ENCODE measurements at regions not wholly inside any gene's neighbourhood (a gene's known extent, or its start where the extent isn't known, plus 50 kb on each side); places are given as distances from the start of the nearest gene placed in this dataset.

DNA sequence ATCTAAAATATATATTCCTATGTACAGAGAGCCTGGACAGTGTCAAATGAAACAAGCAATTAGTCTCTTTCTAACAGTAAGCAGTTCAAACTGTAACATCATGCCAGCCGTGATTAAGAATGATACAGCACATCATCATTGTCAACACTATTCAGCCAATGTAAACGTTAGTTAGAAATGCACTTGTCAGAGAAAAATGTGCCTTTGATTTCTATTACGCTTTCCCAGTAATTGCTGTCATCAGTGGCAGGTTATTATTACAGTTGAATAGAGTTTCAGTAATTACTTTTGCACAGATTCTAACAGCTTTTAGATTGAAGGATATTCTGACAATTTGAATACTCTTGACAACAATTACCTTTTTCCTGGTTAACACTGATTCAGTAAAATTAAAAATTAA, 1007.1 kb downstream of the SH3BGRL start:
- TF ChIP-seq, protein P1, sequence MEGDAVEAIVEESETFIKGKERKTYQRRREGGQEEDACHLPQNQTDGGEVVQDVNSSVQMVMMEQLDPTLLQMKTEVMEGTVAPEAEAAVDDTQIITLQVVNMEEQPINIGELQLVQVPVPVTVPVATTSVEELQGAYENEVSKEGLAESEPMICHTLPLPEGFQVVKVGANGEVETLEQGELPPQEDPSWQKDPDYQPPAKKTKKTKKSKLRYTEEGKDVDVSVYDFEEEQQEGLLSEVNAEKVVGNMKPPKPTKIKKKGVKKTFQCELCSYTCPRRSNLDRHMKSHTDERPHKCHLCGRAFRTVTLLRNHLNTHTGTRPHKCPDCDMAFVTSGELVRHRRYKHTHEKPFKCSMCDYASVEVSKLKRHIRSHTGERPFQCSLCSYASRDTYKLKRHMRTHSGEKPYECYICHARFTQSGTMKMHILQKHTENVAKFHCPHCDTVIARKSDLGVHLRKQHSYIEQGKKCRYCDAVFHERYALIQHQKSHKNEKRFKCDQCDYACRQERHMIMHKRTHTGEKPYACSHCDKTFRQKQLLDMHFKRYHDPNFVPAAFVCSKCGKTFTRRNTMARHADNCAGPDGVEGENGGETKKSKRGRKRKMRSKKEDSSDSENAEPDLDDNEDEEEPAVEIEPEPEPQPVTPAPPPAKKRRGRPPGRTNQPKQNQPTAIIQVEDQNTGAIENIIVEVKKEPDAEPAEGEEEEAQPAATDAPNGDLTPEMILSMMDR (conservative IDR thresholded peaks at IDR 0.05), result no peak
- no peak overlapping the region for H2BK120ac ChIP-seq (ENCODE audit: low read depth, low read length, poor library complexity, severe bottlenecking)
- no peak overlapping the region for H3T11ph ChIP-seq (ENCODE audit: low read length)
- H3K4me2 ChIP-seq (ENCODE audit: insufficient read depth, insufficient read length, low read length), result no peak overlapping the region
- no peaks in the 10 kb centered on the region for H4K20me1 ChIP-seq (ENCODE audit: control insufficient read depth, insufficient read depth, insufficient read length)
- H3K9me3 Mint-ChIP-seq, result peaks cover 55 to 58% of the 10 kb centered on the region in 2 experiments
- H3K27ac ChIP-seq (ENCODE audit: insufficient read length, low read depth, low read length), result no peak overlapping the region
- DNase-seq, result no peak
- no peaks in the 10 kb centered on the region for H3K27me3 ChIP-seq (ENCODE audit: insufficient read depth, low read length)
- H2AK5ac ChIP-seq (ENCODE audit: insufficient read length, low read length), result no peak overlapping the region
- H3K18ac ChIP-seq (ENCODE audit: insufficient read length, low read depth, low read length), result no peak overlapping the region
- no CpG with 5 or more reads among the region's 3 CpGs for WGBS (ENCODE audit: extremely low coverage, insufficient read length, low lambda C conversion rate)
- H3K4me3 Mint-ChIP-seq, result no peak overlapping the region
- H2AFZ ChIP-seq (ENCODE audit: low read length), result no peak overlapping the region
- no peak overlapping the region for H2BK12ac ChIP-seq (ENCODE audit: insufficient read length, low read depth, low read length)
- H3K79me2 ChIP-seq (ENCODE audit: insufficient read depth, low read length), result no peaks in the 10 kb centered on the region
- no peak overlapping the region for H3K23ac ChIP-seq (ENCODE audit: insufficient read length, low read depth, low read length)
- no peak overlapping the region for H3K14ac ChIP-seq (ENCODE audit: insufficient read depth, low read length)
- no peaks in the 10 kb centered on the region; the same call in 1 of the 2 replicates for H3K27me3 Mint-ChIP-seq (ENCODE audit: low read depth)
- H3K27ac Mint-ChIP-seq, result no peak overlapping the region
- H2BK5ac ChIP-seq (ENCODE audit: insufficient read length, low read length), result no peak overlapping the region
- H3K9me3 ChIP-seq (ENCODE audit: control insufficient read depth, low read depth, low read length), result peaks cover 11% of the 10 kb centered on the region
- no peaks in the 10 kb centered on the region for H3K4me1 Mint-ChIP-seq
- no peaks in the 10 kb centered on the region for H3K79me1 ChIP-seq (ENCODE audit: insufficient read depth, low read depth, low read length, poor library complexity, severe bottlenecking)
- no peak overlapping the region for H3K4ac ChIP-seq (ENCODE audit: low read depth, low read length)
- H2BK20ac ChIP-seq (ENCODE audit: low read depth, low read length, poor library complexity, severe bottlenecking), result no peak overlapping the region
- H3K23me2 ChIP-seq (ENCODE audit: insufficient read length, low read depth, low read length, poor library complexity, severe bottlenecking), result no peaks in the 10 kb centered on the region
- H2BK15ac ChIP-seq (ENCODE audit: low read depth, low read length), result no peak overlapping the region
- no peak overlapping the region for H4K91ac ChIP-seq (ENCODE audit: insufficient read length, low read depth, low read length)
- H3K36me3 Mint-ChIP-seq (ENCODE audit: insufficient read depth in 1 of 3, low read depth in 3 of 3), result peaks cover 0 to 2% (median 0%) of the 10 kb centered on the region in 3 experiments; a peak in 2 of 7 replicates
- no peak overlapping the region for H4K8ac ChIP-seq (replicated peaks; ENCODE audit: insufficient read length, low read depth, low read length)
- H3K56ac ChIP-seq (ENCODE audit: insufficient read length, low read depth, low read length), result no peak overlapping the region
- no peak overlapping the region for H3K9ac ChIP-seq (ENCODE audit: extremely low read depth, insufficient read length, low read length)
- no peaks in the 10 kb centered on the region for H3K4me1 ChIP-seq (ENCODE audit: insufficient read depth, low read length)
- H4K5ac ChIP-seq (ENCODE audit: insufficient read length, low read depth, low read length), result no peak overlapping the region

Measured in H9 (cell line).